GM19043 (cell line): ENCODE measurements at regions not wholly inside any gene's neighbourhood (a gene's known extent, or its start where the extent isn't known, plus 50 kb on each side); places are given as distances from the start of the nearest gene placed in this dataset.

ENCODE experiments used
- ATAC-seq: cut with Tn5 transposase; IDR thresholded peaks from one replicate; pipeline ENCODE4 v1.9.1; 2021; ENCODE audit warnings: low read depth; ENCODE audit not compliant: unreplicated experiment

DNA sequence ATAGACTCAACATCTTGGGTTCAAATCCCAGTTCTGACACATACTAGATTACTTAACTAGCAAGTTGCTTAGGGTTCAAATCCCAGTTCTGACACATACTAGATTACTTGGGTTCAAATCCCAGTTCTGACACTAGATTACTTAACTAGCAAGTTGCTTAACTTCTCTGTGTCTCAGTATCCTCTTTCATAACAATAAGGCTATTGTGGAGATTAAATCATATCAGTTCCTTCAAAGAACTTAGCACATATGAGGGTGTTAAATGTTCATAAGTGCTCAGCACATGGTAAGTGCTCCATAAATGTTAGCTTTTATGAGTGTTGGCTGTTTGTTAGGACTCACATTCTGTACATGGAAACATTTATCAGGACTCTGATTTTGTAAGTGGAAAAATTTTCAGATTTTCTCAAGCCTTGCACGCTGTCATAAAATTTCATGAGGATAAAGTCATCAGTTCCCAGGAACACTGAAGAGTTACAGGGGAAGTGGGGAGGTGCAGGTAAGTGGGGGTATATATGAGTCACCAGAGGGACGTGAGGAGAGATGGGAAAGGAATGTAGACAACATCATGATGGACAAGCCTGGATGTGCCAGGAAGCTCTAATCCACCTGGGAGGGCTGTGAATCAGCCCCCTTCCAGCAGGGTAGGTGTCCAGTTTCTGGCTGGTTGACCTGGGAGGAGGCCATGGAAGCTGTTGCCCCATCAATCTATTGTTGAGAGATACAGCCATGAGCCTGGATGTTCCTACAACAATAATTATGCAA, 532.2 kb upstream of the WWC1 start:
- ATAC-seq: no peak

DNA sequence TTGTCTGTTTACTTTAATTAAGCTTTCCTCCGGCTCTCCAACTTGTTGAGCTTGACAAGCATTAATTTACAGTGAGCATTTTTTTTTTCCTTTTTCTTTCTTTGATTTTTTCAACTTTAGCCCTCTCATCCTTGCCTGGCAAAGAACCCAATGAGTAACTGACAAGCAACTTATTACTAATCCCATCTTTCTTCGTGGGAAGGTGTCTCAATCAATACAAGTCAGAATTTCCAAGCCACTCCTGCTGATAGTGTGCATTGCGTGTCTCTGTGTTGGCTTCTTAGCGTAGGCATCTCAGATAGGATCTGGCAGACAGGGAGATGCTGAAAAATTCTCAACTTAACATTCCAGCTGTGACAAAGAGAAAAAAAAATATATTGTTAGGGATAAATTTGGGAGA, 527.7 kb upstream of the WWC1 start:
- no peak for ATAC-seq

DNA sequence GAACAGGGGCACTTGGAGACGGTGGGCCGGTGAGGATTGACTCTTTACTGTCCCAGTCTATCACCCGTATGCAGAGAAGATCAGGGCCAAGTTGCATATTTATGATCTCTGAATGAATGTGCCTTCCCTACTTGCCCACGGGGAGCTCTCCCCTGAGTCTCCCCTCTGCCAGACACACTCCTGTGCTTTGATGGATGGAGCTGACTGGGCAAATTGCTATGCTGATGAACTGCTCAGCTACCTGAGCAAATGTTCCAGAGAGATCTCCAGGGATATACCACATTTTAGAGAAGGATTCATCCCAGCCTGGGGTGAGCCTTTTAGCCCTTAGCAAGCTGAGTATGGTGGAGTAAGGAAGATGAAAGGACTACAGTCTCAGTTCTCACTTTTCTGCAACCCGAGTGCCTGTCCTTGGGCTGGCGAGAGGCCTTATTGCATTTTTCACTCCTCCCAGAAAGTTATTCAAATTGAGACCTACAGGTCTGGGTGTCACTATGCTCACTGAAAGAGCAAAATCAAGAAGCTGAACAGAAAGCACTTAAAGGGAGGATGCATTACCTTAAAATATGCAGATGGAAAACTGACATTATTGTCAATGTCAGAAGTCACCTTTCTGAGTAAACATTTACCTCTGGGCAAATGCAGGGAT, 526.7 kb upstream of the WWC1 start:
- ATAC-seq: no peak

DNA sequence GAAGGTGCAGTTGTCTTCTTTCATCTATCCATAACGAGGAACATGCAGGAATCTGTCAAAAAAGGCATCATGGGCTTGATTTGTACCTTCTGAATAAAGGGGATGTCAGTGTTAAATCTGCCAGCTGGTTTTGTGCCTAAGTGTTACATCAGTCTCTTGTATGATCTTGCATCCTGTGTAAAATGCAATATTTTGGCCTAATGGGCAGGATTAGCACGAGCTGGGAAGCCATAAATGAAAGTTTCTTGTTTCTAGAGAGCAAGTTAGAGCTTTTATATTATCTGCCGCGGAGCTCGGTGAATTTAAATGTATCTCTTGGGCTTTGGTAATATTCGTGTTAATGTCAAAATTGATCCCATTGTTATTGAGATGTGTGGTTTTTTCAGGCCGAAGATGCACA, 526.1 kb upstream of the WWC1 start:
- no peak for ATAC-seq

GRCh38 chr5:167766957-167767356, 524.5 kb upstream of the WWC1 start:
- no peak for ATAC-seq

- ATAC-seq: no peak
These were observed 523.6 kb upstream of the WWC1 start for GRCh38 chr5:167767795-167768194.

GRCh38 chr5:167769846-167770413, 521.5 kb upstream of the WWC1 start:
- no peak for ATAC-seq

DNA sequence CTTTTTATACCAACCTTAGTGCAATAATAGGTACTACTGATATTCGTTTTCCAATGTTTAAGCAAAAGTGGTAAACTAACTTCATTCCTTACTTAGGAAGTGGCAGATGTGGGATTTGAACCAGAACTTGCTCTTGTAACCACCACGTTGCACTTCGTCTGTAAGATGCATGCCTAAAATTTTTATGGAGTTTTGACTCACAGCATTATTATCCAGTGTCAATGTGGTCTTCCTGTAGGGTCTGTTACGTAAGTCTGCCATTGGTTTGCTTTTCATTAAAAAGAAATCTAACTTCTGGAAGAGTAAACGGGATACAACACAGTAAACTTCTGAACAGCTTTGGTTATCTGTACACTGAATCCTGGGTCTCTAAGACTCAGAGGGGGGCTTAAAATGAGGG, 521.0 kb upstream of the WWC1 start:
- ATAC-seq: no peak

DNA sequence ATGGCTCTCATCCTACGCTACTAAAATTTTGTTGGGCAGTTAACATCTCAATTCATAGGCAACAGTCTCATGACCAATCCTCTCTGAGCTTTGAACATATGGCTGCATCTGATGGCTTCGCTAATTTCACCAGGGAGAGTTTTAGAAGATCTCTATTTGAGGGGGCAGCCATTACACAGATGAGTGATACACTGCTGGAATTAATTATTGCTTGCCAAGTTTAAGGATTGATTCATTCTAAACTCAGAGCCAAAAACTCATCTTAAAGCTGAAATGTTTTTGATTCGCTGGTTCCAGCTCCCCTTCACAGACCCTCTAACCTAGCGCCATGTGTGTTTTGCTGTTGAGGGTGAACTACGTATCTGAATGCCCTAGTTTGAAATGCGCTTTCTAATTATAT, 519.9 kb upstream of the WWC1 start:
- ATAC-seq: no peak

DNA sequence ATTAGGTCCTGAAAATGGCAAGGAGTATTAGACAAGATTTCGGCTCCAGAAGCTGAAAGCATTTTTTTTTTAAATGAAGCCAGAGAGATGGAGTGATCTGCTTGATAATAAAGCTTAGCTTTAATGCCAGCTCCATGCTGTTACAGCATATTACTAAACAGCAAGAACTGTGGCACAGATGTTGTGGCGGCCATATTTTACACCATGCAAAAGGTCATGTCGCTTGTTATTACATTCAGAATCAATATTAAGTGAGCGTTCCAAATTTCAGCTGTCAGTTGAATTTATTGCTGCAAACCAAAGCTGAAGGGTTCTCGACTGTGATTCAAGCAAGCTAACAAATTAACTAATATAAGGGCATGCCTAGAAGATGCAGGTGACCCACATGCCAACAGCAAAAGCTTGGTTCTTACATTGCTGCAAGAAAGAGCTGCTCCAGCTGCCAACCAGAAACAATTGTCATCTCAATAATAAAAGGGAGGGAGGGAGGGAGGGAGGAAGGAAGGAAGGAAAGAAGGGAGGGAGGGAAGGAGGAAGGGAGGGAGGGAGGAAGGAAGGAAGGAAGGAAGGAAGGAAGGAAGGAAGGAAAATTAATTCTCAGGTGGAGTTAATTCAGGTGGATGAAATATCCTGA, 517.7 kb upstream of the WWC1 start:
- ATAC-seq: no peak

DNA sequence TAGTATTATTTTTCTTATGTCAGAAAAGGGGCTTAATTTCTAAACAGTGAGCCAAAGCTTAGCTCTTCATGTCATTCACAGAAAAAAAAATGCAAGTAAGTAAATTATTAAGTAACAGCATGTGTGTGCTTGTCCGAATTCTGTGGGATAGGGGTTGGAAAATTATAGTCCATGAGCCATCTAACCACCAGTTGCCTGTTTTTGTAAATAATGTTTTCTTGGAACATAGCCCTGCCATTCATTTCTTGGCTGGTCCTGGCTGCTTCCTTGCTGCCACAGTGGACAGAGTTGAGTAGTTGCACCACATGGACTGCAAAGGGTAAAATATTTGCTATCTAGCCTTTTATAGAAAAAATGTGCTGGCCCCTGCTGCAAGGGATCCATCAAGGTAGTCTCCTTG, 513.7 kb upstream of the WWC1 start:
- no peak for ATAC-seq

DNA sequence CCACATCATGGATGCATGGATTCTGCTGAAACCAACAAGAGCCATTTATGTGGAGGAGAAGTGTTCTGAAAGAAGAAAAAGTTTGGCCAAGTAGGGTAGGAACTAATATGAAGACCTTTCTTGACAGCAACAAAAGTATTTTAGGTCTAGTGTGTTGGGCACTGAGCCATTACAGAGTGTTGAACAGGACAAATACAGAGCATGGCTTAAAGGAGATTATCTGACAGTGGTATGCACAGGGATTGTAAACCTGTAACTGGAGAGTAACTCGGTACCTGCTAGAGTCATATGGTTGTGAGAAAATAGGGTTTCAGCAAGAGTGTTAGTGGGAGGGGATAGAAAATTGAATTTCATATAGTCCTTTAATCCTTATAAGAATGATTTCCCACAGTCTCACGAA, 513.2 kb upstream of the WWC1 start:
- no peak for ATAC-seq

GRCh38 chr5:167779644-167780043, 511.8 kb upstream of the WWC1 start:
- no peak for ATAC-seq

GRCh38 chr5:167780177-167780576, 511.3 kb upstream of the WWC1 start:
- no peak for ATAC-seq

GRCh38 chr5:167783145-167783817, 508.2 kb upstream of the WWC1 start:
- ATAC-seq: no peak

GRCh38 chr5:167785106-167785505, 506.3 kb upstream of the WWC1 start:
- no peak for ATAC-seq

- no peak for ATAC-seq
These were observed 505.5 kb upstream of the WWC1 start for GRCh38 chr5:167785901-167786300.

DNA sequence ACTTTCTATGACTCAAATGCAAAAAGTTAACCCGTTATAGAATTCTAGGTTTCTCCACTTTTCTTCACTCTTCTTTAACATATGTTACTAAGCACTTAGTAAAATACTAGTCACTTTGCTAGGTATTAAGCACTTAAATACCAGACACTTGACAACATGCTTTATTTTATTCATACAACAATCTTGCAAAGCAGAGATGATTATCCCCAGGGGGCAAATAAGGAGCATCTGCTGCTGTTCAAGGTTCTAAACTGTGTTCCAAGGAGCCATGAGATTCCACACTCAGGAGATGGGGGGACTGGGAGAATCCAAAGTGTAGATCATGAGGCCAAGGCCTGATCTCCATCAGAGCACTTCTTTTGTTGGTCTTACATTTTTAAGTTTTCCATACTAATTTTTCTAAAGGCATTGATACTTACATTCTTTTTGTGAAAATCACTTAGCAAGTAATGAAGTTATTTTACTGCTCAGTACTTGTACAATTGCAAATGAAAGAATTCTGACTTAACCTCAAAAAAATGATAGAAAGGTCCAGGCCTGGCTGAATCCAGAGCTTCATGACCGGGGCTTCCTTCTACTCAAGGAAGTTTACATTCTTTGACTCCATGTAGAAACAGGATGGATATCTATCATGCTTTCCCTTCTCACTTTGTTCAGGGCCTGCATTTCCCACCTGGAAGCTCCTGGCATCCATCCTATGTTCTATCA, 504.4 kb upstream of the WWC1 start:
- no peak for ATAC-seq

- ATAC-seq: no peak
These were observed 501.4 kb upstream of the WWC1 start for GRCh38 chr5:167790045-167790444.

DNA sequence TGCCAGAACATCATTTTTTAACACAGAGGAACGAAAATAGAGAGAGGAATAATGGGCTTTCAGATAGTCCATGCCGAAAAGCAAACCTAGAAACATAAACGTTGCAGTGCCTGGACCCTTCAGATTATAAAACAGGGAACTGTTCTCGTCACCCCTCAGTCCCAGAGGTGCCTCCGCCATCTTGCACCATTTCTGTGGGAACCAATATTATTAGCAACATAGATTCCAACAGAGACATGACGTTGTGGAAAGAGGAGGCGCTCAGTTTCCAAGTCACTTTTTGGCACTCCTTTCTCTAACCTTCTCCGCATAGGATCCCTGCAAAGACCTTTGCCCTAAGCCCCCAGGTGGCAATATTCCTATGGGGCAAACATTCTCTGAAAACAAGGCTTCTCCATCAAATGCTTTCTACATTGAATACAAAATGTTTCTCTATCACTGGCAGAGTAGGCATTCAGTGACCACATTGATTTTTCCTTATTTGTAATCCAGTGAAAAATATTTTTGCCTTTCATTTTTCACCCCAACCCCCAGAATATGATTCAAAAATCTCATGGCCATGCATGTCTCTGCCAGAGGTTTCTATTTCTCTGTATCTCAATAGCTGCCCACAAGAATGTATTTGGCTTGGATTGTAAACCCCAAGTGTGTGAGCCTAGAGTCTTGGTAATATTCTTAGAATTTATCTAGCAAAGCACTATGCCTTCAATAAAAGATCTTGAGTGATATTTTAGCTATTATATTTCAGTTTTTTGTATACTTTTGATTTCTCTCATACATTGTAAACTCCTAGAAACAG, 500.8 kb upstream of the WWC1 start:
- no peak for ATAC-seq
